ENCODE measurements at regions not wholly inside any gene's neighbourhood (a gene's known extent, or its start where the extent isn't known, plus 50 kb on each side); places are given as distances from the start of the nearest gene placed in this dataset.
A peak's percentile ranks its signal among the peaks of the same experiment; 100 is the strongest.
"Not testable (repeated sequence)": the region's sequence is repeated elsewhere in the genome, so short reads cannot be mapped to it uniquely, and the experiment has no call there.

DNA sequence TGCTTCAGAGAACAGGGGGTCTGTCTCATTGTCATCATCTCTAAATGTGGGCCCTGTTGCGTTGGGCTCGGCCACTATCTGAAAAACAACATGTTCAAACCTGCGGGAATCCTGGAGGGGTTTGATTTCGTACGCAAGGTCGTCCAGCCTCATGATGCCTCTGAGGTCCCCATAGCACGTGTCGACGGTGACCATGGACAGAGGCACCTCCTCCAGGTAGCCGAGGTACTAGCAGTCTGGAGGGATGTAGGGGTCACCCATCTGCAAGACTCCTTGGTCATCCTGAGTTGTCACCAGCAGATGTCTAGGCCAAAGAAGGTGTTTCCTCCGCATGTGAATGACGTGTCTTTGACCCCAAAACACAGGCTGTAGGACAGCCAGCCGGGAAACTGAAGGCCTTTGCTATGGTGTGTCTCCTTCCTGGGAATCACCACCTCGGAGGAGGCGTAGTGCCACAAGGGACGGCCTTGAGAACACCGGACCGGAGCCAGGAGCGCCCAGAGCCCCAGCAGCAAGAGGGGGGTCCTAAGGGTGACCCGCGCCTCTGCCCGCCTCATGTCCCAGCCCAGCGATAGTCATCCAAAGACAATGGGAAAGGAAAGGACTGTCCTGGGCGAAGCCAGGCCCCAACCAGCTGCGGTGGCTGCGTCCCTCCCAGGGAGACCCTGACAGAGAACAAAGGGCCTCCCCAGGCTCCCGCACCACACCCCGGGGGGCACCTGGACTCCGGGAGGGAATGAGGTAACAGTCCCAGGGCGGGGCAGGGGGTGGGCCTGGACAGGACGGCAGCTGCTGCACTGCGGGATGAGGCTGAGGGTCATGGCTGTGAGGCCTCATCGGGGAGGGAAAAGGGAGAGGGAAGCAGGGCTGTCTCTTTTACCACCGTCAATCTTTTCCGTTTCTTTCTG, 445.5 kb downstream of the TMEM121 start:
- ATAC-seq (no peak), DNase-seq (no peak)
- Histone ChIP-seq H3K4me1 (ENCODE audit: low read depth) (no peaks in the 10 kb centered on the region), H3K4me3 (no peak overlapping the region), H3K36me3 (ENCODE audit: low read depth) (no peaks in the 10 kb centered on the region), H3K9me3 (no peaks in the 10 kb centered on the region)
- intact Hi-C loops (cut with DNase I, micrococcal nuclease) = no loop called here
- TF ChIP-seq, protein P1, sequence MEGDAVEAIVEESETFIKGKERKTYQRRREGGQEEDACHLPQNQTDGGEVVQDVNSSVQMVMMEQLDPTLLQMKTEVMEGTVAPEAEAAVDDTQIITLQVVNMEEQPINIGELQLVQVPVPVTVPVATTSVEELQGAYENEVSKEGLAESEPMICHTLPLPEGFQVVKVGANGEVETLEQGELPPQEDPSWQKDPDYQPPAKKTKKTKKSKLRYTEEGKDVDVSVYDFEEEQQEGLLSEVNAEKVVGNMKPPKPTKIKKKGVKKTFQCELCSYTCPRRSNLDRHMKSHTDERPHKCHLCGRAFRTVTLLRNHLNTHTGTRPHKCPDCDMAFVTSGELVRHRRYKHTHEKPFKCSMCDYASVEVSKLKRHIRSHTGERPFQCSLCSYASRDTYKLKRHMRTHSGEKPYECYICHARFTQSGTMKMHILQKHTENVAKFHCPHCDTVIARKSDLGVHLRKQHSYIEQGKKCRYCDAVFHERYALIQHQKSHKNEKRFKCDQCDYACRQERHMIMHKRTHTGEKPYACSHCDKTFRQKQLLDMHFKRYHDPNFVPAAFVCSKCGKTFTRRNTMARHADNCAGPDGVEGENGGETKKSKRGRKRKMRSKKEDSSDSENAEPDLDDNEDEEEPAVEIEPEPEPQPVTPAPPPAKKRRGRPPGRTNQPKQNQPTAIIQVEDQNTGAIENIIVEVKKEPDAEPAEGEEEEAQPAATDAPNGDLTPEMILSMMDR (IDR thresholded peaks at IDR 0.05) = no peak

- intact Hi-C loops (cut with DNase I, micrococcal nuclease) = no loop called here
- ATAC-seq (peak; percentile 17), DNase-seq (peak in 2 of 3 donors; percentile 31 to 47)
- no peak overlapping the region for H3K4me3 ChIP-seq
- no peaks in the 10 kb centered on the region for H3K9me3 ChIP-seq
- H3K4me1 ChIP-seq (ENCODE audit: low read depth) = no peaks in the 10 kb centered on the region
- TF ChIP-seq, protein P1 (IDR thresholded peaks at IDR 0.05) = no peak
- no peaks in the 10 kb centered on the region for H3K36me3 ChIP-seq (ENCODE audit: low read depth)
Measured at GRCh38 chr14:105974902-105975301, 448.5 kb downstream of the TMEM121 start.

GRCh38 chr14:105978618-105979295, 452.4 kb downstream of the TMEM121 start:
- Histone ChIP-seq H3K36me3 (ENCODE audit: low read depth) (no peaks in the 10 kb centered on the region), H3K9me3 (no peaks in the 10 kb centered on the region), H3K4me1 (ENCODE audit: low read depth) (no peaks in the 10 kb centered on the region), H3K4me3 (no peak overlapping the region)
- ATAC-seq (no peak), DNase-seq (no peak)
- TF ChIP-seq, protein P1 (IDR thresholded peaks at IDR 0.05) = no peak
- intact Hi-C loops (cut with DNase I, micrococcal nuclease) = no loop called here

DNA sequence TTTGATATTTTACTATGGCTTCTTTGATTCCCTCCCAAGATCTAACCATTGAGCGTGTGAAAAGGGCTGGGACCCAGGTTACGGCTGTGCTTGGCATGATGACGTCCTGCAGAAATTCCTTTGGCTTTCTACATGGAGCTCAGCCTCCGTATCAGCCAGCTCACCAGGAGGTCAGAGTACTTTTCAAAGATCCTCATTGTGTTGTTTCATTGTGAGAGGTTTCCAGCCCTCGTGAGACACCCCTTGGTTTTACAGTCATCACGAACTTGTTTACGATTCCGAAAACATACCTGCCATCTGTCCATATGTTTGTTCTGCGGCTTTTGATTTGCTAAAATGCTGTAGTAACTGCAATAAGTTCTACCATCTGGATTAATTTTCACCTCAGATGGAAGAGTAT, 453.1 kb downstream of the TMEM121 start:
- H3K9me3 ChIP-seq = no peaks in the 10 kb centered on the region
- ATAC-seq (peak; percentile 62), DNase-seq (no peak)
- no peaks in the 10 kb centered on the region for H3K36me3 ChIP-seq (ENCODE audit: low read depth)
- no peak overlapping the region for H3K4me3 ChIP-seq
- TF ChIP-seq, protein P1 (IDR thresholded peaks at IDR 0.05) = no peak
- H3K4me1 ChIP-seq (ENCODE audit: low read depth) = no peaks in the 10 kb centered on the region
- intact Hi-C loops (cut with DNase I, micrococcal nuclease) = no loop called here

GRCh38 chr14:105980224-105980623, 453.8 kb downstream of the TMEM121 start:
- H3K4me1 ChIP-seq (ENCODE audit: low read depth) = no peaks in the 10 kb centered on the region
- no peaks in the 10 kb centered on the region for H3K9me3 ChIP-seq
- intact Hi-C loops (cut with DNase I, micrococcal nuclease) = no loop called here
- no peak for ATAC-seq
- no peak overlapping the region for H3K4me3 ChIP-seq
- no peaks in the 10 kb centered on the region for H3K36me3 ChIP-seq (ENCODE audit: low read depth)
- no peak for DNase-seq
- TF ChIP-seq, protein P1 (IDR thresholded peaks at IDR 0.05) = no peak

GRCh38 chr14:105981517-105982302, 455.3 kb downstream of the TMEM121 start:
- H3K9me3 ChIP-seq; intact Hi-C loops (cut with DNase I, micrococcal nuclease); H3K4me3 ChIP-seq; H3K4me1 ChIP-seq (ENCODE audit: low read depth); H3K36me3 ChIP-seq (ENCODE audit: low read depth); ATAC-seq: not testable (repeated sequence)
- DNase-seq = peak in 1 of 3 donors; percentile 63

Data from mucosa of descending colon (tissue), 3 donors.